ENCODE measurements at regions not wholly inside any gene's neighbourhood (a gene's known extent, or its start where the extent isn't known, plus 50 kb on each side); places are given as distances from the start of the nearest gene placed in this dataset.

DNA sequence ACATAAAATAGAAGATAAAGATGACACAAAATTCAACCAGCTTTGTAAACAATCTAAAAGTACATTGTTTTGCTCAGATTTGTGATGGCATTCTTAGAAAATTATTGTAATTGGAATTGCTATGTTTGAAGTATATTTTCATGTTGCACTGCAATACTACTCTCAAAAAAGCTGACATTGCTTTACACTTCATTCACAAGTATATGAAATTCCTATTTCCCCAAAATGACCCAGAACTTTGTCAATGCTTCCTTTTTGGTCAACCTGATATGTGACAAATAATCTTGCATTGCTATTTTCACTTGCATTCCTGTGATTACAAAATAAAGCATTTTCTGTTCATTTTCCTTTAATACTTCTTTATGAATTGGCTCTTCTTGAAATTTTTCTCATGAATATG lies 104.1 kb upstream of the BMP5 start:
- CTCF ChIA-PET, result interaction anchor here (0.7 to 3.1 kb wide), 4 partner anchors 16 to 703 kb away, joined by 3 to 22 read pairs (median 3); no protein-coding TSS in a partner anchor
- H3K4me2 ChIP-seq, result no peak overlapping the region
- H3K4me3 ChIP-seq (ENCODE audit: low read depth in 2 of 2, low read length in 1 of 2), result no peak overlapping the region
- TF ChIP-seq, protein P1, sequence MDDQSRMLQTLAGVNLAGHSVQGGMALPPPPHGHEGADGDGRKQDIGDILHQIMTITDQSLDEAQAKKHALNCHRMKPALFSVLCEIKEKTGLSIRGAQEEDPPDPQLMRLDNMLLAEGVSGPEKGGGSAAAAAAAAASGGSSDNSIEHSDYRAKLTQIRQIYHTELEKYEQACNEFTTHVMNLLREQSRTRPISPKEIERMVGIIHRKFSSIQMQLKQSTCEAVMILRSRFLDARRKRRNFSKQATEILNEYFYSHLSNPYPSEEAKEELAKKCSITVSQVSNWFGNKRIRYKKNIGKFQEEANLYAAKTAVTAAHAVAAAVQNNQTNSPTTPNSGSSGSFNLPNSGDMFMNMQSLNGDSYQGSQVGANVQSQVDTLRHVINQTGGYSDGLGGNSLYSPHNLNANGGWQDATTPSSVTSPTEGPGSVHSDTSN (IDR thresholded peaks at IDR 0.05), result no peak
- TF ChIP-seq NFIC (IDR thresholded peaks at IDR 0.05; ENCODE audit: borderline replicate concordance) (no peak), ELF1 (IDR thresholded peaks at IDR 0.05) (no peak), RXRA (IDR thresholded peaks at IDR 0.05; ENCODE audit: borderline replicate concordance, low read depth) (no peak), MEF2A (IDR thresholded peaks at IDR 0.05; ENCODE audit: borderline replicate concordance, low read depth) (no peak), NRF1 (IDR thresholded peaks at IDR 0.05; ENCODE audit: low read depth, low read length) (no peak), FOXJ3 (CRISPR knock-in tag; IDR thresholded peaks at IDR 0.05) (no peak), FOSL2 (IDR thresholded peaks at IDR 0.05; ENCODE audit: borderline replicate concordance, low read depth) (no peak), GABPA (IDR thresholded peaks at IDR 0.05; ENCODE audit: low read depth) (no peak), SIN3A (IDR thresholded peaks at IDR 0.05; ENCODE audit: borderline replicate concordance, low read depth, low read length) (no peak)
- TF ChIP-seq, protein P2, sequence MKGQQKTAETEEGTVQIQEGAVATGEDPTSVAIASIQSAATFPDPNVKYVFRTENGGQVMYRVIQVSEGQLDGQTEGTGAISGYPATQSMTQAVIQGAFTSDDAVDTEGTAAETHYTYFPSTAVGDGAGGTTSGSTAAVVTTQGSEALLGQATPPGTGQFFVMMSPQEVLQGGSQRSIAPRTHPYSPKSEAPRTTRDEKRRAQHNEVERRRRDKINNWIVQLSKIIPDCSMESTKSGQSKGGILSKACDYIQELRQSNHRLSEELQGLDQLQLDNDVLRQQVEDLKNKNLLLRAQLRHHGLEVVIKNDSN (IDR thresholded peaks at IDR 0.05; ENCODE audit: borderline replicate concordance, low read depth), result no peak
- TF ChIP-seq, protein P3, sequence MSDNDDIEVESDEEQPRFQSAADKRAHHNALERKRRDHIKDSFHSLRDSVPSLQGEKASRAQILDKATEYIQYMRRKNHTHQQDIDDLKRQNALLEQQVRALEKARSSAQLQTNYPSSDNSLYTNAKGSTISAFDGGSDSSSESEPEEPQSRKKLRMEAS (IDR thresholded peaks at IDR 0.05; ENCODE audit: low read depth), result no peak
- DNase-seq, result no peak
- H3F3A ChIP-seq (replicated peaks; ENCODE audit: insufficient read depth), result no peaks in the 10 kb centered on the region
- H2AFZ ChIP-seq (ENCODE audit: low read depth), result no peak overlapping the region
- H3K27ac ChIP-seq (ENCODE audit: low read depth in 2 of 2, low read length in 1 of 2), result no peak overlapping the region
- POLR2A ChIA-PET, result no interaction called here
- no peaks in the 10 kb centered on the region for H3K79me2 ChIP-seq (ENCODE audit: insufficient read depth)
- H3K27me3 ChIP-seq (ENCODE audit: insufficient read depth), result no peaks in the 10 kb centered on the region
- no peaks in the 10 kb centered on the region for H3K9me2 ChIP-seq
- no peaks in the 10 kb centered on the region; a peak in 2 of 4 replicates for H3K4me1 ChIP-seq (ENCODE audit: control insufficient read depth in 1 of 2, insufficient read depth in 2 of 2, low read depth in 1 of 2, low read length in 1 of 2)
- no peaks in the 10 kb centered on the region for H4K20me1 ChIP-seq (ENCODE audit: insufficient read depth)
- H3K9ac ChIP-seq, result no peak overlapping the region
- no peaks in the 10 kb centered on the region for H3K36me3 ChIP-seq (replicated peaks in 1 of 2; ENCODE audit: control insufficient read depth in 1 of 2, insufficient read depth in 2 of 2, low read length in 1 of 2)
- no peaks in the 10 kb centered on the region for H3K9me3 ChIP-seq

DNA sequence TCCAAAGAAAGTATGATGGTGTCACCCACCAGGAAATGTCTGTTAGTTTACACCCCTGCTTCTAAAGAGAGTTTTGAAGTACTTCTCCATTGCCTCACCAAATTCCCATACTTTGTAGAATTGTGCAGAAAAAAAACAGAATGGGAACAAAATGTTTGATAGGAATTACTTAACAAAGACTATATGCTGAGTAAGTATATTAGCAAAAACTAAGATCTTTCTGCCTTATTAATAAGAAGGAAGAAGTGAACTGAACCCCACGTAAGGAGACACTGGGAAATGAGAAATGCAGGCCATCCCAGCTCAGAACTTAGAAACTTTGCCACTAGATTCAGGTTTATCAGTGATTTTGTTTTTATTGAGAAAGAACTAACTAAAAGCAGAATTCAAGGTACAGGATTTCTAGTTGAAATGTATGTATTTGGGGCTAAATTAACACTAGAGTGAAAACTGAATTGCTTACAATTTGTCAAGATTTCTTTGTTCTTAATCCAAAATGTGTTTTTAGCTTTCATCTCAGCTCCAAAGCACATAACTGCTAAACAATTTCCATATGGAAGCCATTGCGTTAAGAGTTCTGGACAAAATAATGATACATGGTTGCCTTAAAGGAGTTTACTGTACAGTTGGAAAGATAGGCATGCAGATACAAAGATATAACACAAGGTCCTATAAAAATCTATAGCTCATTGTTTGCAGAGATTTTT lies 102.7 kb upstream of the BMP5 start:
- 86% methylated on average over 1 of the region's 2 CpGs for WGBS (ENCODE audit: low lambda C conversion rate)

More for the DNA sequence above, 102.7 kb upstream of the BMP5 start:
- CTCF ChIA-PET, result interaction anchor here (3.1 kb wide), 1 partner anchor 314 kb away, joined by 22 read pairs; no protein-coding TSS in a partner anchor
- Histone ChIP-seq H3K4me3 (ENCODE audit: low read depth in 2 of 2, low read length in 1 of 2) (no peak overlapping the region), H3K9ac (no peak overlapping the region), H3K9me3 (no peaks in the 10 kb centered on the region), H2AFZ (ENCODE audit: low read depth) (no peak overlapping the region), H3K4me2 (no peak overlapping the region), H4K20me1 (ENCODE audit: insufficient read depth) (no peaks in the 10 kb centered on the region), H3K36me3 (replicated peaks in 1 of 2; ENCODE audit: control insufficient read depth in 1 of 2, insufficient read depth in 2 of 2, low read length in 1 of 2) (no peaks in the 10 kb centered on the region), H3K4me1 (ENCODE audit: control insufficient read depth in 1 of 2, insufficient read depth in 2 of 2, low read depth in 1 of 2, low read length in 1 of 2) (no peaks in the 10 kb centered on the region; a peak in 2 of 4 replicates), H3K27me3 (ENCODE audit: insufficient read depth) (no peaks in the 10 kb centered on the region), H3K27ac (ENCODE audit: low read depth in 2 of 2, low read length in 1 of 2) (no peak overlapping the region), H3F3A (replicated peaks; ENCODE audit: insufficient read depth) (no peaks in the 10 kb centered on the region), H3K9me2 (no peaks in the 10 kb centered on the region), H3K79me2 (ENCODE audit: insufficient read depth) (no peaks in the 10 kb centered on the region)
- TF ChIP-seq EP300 (IDR thresholded peaks at IDR 0.05; ENCODE audit: borderline replicate concordance in 1 of 2, low read depth in 1 of 2, low read length in 1 of 2), result no peak
- TF ChIP-seq, protein P1 (IDR thresholded peaks at IDR 0.05), result no peak
- TF ChIP-seq, protein P4, sequence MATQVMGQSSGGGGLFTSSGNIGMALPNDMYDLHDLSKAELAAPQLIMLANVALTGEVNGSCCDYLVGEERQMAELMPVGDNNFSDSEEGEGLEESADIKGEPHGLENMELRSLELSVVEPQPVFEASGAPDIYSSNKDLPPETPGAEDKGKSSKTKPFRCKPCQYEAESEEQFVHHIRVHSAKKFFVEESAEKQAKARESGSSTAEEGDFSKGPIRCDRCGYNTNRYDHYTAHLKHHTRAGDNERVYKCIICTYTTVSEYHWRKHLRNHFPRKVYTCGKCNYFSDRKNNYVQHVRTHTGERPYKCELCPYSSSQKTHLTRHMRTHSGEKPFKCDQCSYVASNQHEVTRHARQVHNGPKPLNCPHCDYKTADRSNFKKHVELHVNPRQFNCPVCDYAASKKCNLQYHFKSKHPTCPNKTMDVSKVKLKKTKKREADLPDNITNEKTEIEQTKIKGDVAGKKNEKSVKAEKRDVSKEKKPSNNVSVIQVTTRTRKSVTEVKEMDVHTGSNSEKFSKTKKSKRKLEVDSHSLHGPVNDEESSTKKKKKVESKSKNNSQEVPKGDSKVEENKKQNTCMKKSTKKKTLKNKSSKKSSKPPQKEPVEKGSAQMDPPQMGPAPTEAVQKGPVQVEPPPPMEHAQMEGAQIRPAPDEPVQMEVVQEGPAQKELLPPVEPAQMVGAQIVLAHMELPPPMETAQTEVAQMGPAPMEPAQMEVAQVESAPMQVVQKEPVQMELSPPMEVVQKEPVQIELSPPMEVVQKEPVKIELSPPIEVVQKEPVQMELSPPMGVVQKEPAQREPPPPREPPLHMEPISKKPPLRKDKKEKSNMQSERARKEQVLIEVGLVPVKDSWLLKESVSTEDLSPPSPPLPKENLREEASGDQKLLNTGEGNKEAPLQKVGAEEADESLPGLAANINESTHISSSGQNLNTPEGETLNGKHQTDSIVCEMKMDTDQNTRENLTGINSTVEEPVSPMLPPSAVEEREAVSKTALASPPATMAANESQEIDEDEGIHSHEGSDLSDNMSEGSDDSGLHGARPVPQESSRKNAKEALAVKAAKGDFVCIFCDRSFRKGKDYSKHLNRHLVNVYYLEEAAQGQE (IDR thresholded peaks at IDR 0.05; ENCODE audit: low read depth, low read length), result no peak
- TF ChIP-seq NRF1 (IDR thresholded peaks at IDR 0.05; ENCODE audit: low read depth, low read length), result no peak
- no peak for TF ChIP-seq SIN3A (IDR thresholded peaks at IDR 0.05; ENCODE audit: borderline replicate concordance, low read depth, low read length)
- TF ChIP-seq GATA2 (CRISPR knock-in tag; IDR thresholded peaks at IDR 0.05), result no peak
- TF ChIP-seq, protein P3 (IDR thresholded peaks at IDR 0.05; ENCODE audit: low read depth), result no peak
- TF ChIP-seq, protein P5, sequence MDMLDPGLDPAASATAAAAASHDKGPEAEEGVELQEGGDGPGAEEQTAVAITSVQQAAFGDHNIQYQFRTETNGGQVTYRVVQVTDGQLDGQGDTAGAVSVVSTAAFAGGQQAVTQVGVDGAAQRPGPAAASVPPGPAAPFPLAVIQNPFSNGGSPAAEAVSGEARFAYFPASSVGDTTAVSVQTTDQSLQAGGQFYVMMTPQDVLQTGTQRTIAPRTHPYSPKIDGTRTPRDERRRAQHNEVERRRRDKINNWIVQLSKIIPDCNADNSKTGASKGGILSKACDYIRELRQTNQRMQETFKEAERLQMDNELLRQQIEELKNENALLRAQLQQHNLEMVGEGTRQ (IDR thresholded peaks at IDR 0.05; ENCODE audit: borderline replicate concordance, low read depth, low read length), result no peak
- TF ChIP-seq ELF1 (IDR thresholded peaks at IDR 0.05), result no peak
- POLR2A ChIA-PET, result no interaction called here
- no peak for DNase-seq
